ENCODE measurements at regions not wholly inside any gene's neighbourhood (a gene's known extent, or its start where the extent isn't known, plus 50 kb on each side); places are given as distances from the start of the nearest gene placed in this dataset.

- TF ChIP-seq CTCF (IDR thresholded peaks at IDR 0.05), result no peak
- TF ChIP-seq EP300 (IDR thresholded peaks at IDR 0.05), result no peak
- no peak for TF ChIP-seq POLR2A (IDR thresholded peaks at IDR 0.05)
These were observed 426.1 kb downstream of the PABPC4L start for GRCh38 chr4:133775469-133775868.

Data from tibial nerve (tissue), 4 donors.